GM23248 (cell line): ENCODE measurements at regions not wholly inside any gene's neighbourhood (a gene's known extent, or its start where the extent isn't known, plus 50 kb on each side); places are given as distances from the start of the nearest gene placed in this dataset.

Source experiments
- DNase-seq: peaks from one replicate; pipeline ENCODE4 v3.0.0-alpha.2; 2015
- H2AFZ ChIP-seq: fragments of 200-600 bp; sonication (generic); 2 replicates; pipeline ENCODE4 v1.6.1; 2016; ENCODE audit warnings: antibody characterized with exemption
- H3F3A ChIP-seq: fragments of 200-600 bp; sonication (generic); 2 replicates; pipeline ENCODE4 v1.6.1; 2016; ENCODE audit warnings: mild to moderate bottlenecking, antibody characterized with exemption, mixed run types; ENCODE audit not compliant: insufficient read depth
- H3K27ac ChIP-seq: fragments of 200-600 bp; sonication (generic); 2 replicates; pipeline ENCODE4 v1.5.1; 2016; ENCODE audit warnings: mild to moderate bottlenecking
- H3K27me3 ChIP-seq: fragments of 200-600 bp; sonication (generic); replicated peaks from 2 replicates; pipeline ENCODE4 v1.6.1; 2016; ENCODE audit warnings: mild to moderate bottlenecking; ENCODE audit not compliant: insufficient read depth
- H3K36me3 ChIP-seq: fragments of 200-600 bp; sonication (generic); 2 replicates; pipeline ENCODE4 v1.6.1; 2016; ENCODE audit warnings: low read depth, mild to moderate bottlenecking
- H3K4me1 ChIP-seq: fragments of 200-600 bp; sonication (generic); 2 replicates; pipeline ENCODE4 v1.6.1; 2016; ENCODE audit warnings: mild to moderate bottlenecking; ENCODE audit not compliant: insufficient read depth
- H3K4me2 ChIP-seq: fragments of 200-600 bp; sonication (generic); one replicate; pipeline ENCODE4 v1.6.1; 2016; ENCODE audit warnings: mild to moderate bottlenecking; ENCODE audit not compliant: unreplicated experiment
- H3K4me3 ChIP-seq: fragments of 200-600 bp; sonication (generic); 2 replicates; pipeline ENCODE4 v1.5.1; 2016; ENCODE audit warnings: mild to moderate bottlenecking
- H3K79me2 ChIP-seq: fragments of 200-600 bp; sonication (generic); 2 replicates; pipeline ENCODE4 v1.6.1; 2016; ENCODE audit warnings: mild to moderate bottlenecking; ENCODE audit not compliant: insufficient read depth
- H3K9ac ChIP-seq: fragments of 200-600 bp; sonication (generic); 2 replicates; pipeline ENCODE4 v1.6.1; 2016; ENCODE audit warnings: mild to moderate bottlenecking
- H3K9me2 ChIP-seq: fragments of 200-600 bp; sonication (generic); 2 replicates; pipeline ENCODE4 v1.6.1; 2016; ENCODE audit warnings: mixed run types, mild to moderate bottlenecking, moderate library complexity; ENCODE audit not compliant: insufficient read depth
- H3K9me3 ChIP-seq: fragments of 200-600 bp; sonication (generic); one replicate; pipeline ENCODE4 v1.6.1; 2017; ENCODE audit warnings: low read depth
- H4K20me1 ChIP-seq: fragments of 200-600 bp; sonication (generic); 2 replicates; pipeline ENCODE4 v1.6.0; 2016; ENCODE audit not compliant: insufficient read depth
- EZH2 ChIP-seq: fragments of 200-600 bp; sonication (generic); IDR thresholded peaks from 2 replicates; pipeline ENCODE4 v1.6.1; 2018; ENCODE audit warnings: antibody characterized with exemption, mild to moderate bottlenecking; ENCODE audit not compliant: insufficient read depth, poor library complexity, severe bottlenecking
- EZH2phosphoT487 ChIP-seq: fragments of 200-600 bp; sonication (generic); IDR thresholded peaks from 2 replicates; pipeline ENCODE4 v1.6.1; 2018; ENCODE audit warnings: antibody characterized with exemption, moderate library complexity, mild to moderate bottlenecking, low read depth; ENCODE audit not compliant: insufficient read depth
- WGBS, 2 experiments: methylation state at CpG; one replicate each; pipeline ENCODE4 v1.1.6; 2015 to 2017; ENCODE audit warnings: low lambda C conversion rate in 2 of 2, low coverage in 1 of 2; ENCODE audit errors: missing lambda C conversion rate in 2 of 2; 5-methylcytosine and 5-hydroxymethylcytosine counted together
- in situ Hi-C: fragments of 300-500 bp; cut with MboI; formaldehyde crosslinking; loops from 2 replicates; pipeline ENCODE4 v1.15.0; 2020

DNA sequence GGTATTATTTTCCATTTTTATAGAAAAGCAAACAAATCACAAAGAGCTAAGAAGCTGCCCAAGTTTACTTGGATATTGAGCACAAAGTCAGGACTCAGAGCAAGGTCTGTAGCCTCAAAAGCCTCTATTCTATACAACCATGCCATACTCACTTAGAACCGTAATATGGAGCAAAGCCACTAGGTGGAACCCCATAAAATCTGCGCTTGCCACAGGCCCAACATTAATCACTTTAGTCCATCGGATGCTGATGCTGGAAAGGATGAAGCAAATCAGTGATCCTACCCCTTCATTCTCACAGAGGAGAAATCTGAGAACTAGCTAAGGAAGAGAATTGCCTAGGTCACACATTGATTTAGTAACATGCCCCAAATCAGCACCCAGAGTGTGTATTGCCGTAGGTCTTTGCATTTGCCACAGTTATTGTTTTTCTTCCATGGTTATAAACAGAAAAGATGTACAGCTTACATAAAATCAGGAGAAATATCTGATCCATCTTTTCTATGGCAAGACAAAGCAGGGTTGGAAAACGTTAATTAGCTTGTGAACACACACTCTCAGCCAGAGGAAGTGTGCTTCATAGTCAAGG lies 56.7 kb upstream of the RAB38 start:
- Histone ChIP-seq H3K4me1 (no peaks in the 10 kb centered on the region), H2AFZ (no peak overlapping the region), H4K20me1 (no peaks in the 10 kb centered on the region), H3K27ac (no peak overlapping the region), H3K27me3 (no peaks in the 10 kb centered on the region), H3K36me3 (no peaks in the 10 kb centered on the region), H3F3A (no peaks in the 10 kb centered on the region), H3K9ac (no peak overlapping the region), H3K79me2 (no peaks in the 10 kb centered on the region), H3K4me3 (no peak overlapping the region), H3K9me3 (no peaks in the 10 kb centered on the region), H3K9me2 (no peaks in the 10 kb centered on the region), H3K4me2 (no peak overlapping the region)
- peak; percentile 64 for DNase-seq
- WGBS, 2 experiments: 47 to 53% methylated on average over 5 of the region's 5 CpGs
- TF ChIP-seq EZH2phosphoT487 (no peak), EZH2 (no peak)
- in situ Hi-C loops: loop anchor here (25.0 kb wide), 1 partner anchor 305 kb away; no protein-coding TSS in a partner anchor

GRCh38 chr11:88229303-88229702 lies 54.1 kb upstream of the RAB38 start:
- no peaks in the 10 kb centered on the region for H3K27me3 ChIP-seq
- H3K36me3 ChIP-seq: no peaks in the 10 kb centered on the region
- H3K9me3 ChIP-seq: no peaks in the 10 kb centered on the region
- no peaks in the 10 kb centered on the region for H3K4me1 ChIP-seq
- H3K9me2 ChIP-seq: no peaks in the 10 kb centered on the region
- no peak for DNase-seq
- no peak overlapping the region for H3K27ac ChIP-seq
- H3F3A ChIP-seq: no peaks in the 10 kb centered on the region
- H3K4me3 ChIP-seq: no peak overlapping the region
- H3K9ac ChIP-seq: no peak overlapping the region
- no peaks in the 10 kb centered on the region for H3K79me2 ChIP-seq
- in situ Hi-C loops: loop anchor here (25.0 kb wide), 1 partner anchor 308 kb away; no protein-coding TSS in a partner anchor
- TF ChIP-seq EZH2phosphoT487 (no peak), EZH2 (no peak)
- no peak overlapping the region for H2AFZ ChIP-seq
- no peaks in the 10 kb centered on the region for H4K20me1 ChIP-seq
- no peak overlapping the region for H3K4me2 ChIP-seq
